Heart right ventricle (tissue), 16 donors: ENCODE measurements at regions not wholly inside any gene's neighbourhood (a gene's known extent, or its start where the extent isn't known, plus 50 kb on each side); places are given as distances from the start of the nearest gene placed in this dataset.

Experiments used
- ATAC-seq, 8 donors: fragments of 200-7000 bp; cut with Tn5 transposase; one replicate each; pipeline ENCODE4 v1.9.1; 2020; ENCODE audit warnings: mild to moderate bottlenecking in 8 of 8, moderate library complexity in 8 of 8, moderate number of reproducible peaks in 1 of 8
- DNase-seq, 2 donors: peaks; one replicate each; pipeline ENCODE4 v3.0.0-alpha.2; 2020
- H3K27ac ChIP-seq, 10 donors: fragments of 200-600 bp; sonication (generic) in 2 of 10; one replicate each; pipeline versions ENCODE4 v1.5.0 to v1.8.0; 2020 to 2022; ENCODE audit warnings: mild to moderate bottlenecking in 3 of 10
- H3K27me3 ChIP-seq, 7 donors: fragments of 200-600 bp; one replicate each; pipeline ENCODE4 v1.8.0; 2021 to 2022; ENCODE audit warnings: mild to moderate bottlenecking in 2 of 7
- H3K36me3 ChIP-seq, 9 donors: fragments of 200-600 bp; sonication (generic) in 1 of 9; one replicate each; pipeline versions ENCODE4 v1.5.0 to v1.8.0; 2020 to 2022; ENCODE audit warnings: mild to moderate bottlenecking in 2 of 9
- H3K4me1 ChIP-seq, 9 donors: fragments of 200-600 bp; sonication (generic) in 1 of 9; one replicate each; pipeline versions ENCODE4 v1.5.0 to v1.8.0; 2020 to 2022; ENCODE audit warnings: mild to moderate bottlenecking in 4 of 9
- H3K4me3 ChIP-seq, 10 donors: fragments of 200-600 bp; sonication (generic) in 2 of 10; one replicate each; pipeline versions ENCODE4 v1.5.0 to v1.8.0; 2020 to 2022; ENCODE audit warnings: mild to moderate bottlenecking in 7 of 10, moderate library complexity in 2 of 10
- H3K9me3 ChIP-seq, 11 donors: fragments of 200-600 bp in 10 of 11; sonication (generic) in 2 of 11; one replicate each; pipeline versions ENCODE4 v1.5.0 to v1.8.0; 2013 to 2022; ENCODE audit warnings: mild to moderate bottlenecking in 2 of 11, control low read depth in 1 of 11, moderate library complexity in 1 of 11
- CTCF ChIP-seq, 9 donors: fragments of 200-600 bp; sonication (generic) in 2 of 9; IDR thresholded peaks; one replicate each; pipeline versions ENCODE4 v1.5.0 to v1.8.0; 2021 to 2022; ENCODE audit warnings: antibody characterized with exemption in 9 of 9, mild to moderate bottlenecking in 5 of 9, moderate library complexity in 1 of 9
- whole genome bisulfite sequencing, 2 donors: extraction: QIAGEN DNeasy Blood & Tissue Kit; methylation state at CpG; one replicate each; pipeline ENCODE4 v1.1.7; 2013; ENCODE audit warnings: inconsistent platforms in 1 of 2; 5-methylcytosine and 5-hydroxymethylcytosine counted together
- intact Hi-C, 10 donors: fragments of 100-400 bp; cut with DNase I; formaldehyde crosslinking; loops; one replicate each; pipeline versions ENCODE4 v1.11.1 to v1.14.2; 2022
- donor health status: Arrhythmogenic right ventricular cardiomyopathy.
- donor health status: ischemic (EF 13 %, LVEDD 7.1; RV severe dilation, severe dysfunction).
- donor health status: healthy with polysubstance abuse.
- donor health status: DM: no; HTN: yes; CAD: no.
- donor health status: DM: no; HTN: no; CAD: no.
- donor health status: ischemic (EF 25% LVEDD 6.9; RV normal size, moderate dysfunction).
- donor health status: ischemic (EF 25% LVEDD 5.7; RV mildly dilated, moderate dysfunction).
- donor health status: healthy.
- donor health status: DM: yes; HTN: yes; CAD: no.
- donor health status: Ischemic cardiomyopathy.
- donor health status: ischemic (EF 35%, LVEDD 5.7; RV mildly dilated, moderate dysfunction).
- donor health status: nonischemic (EF 11% LVEDD 7.7; RV severe dilation, severe dysfunction).
- donor health status: DM: yes; HTN: yes; CAD: no.
- donor health status: PGD.
- donor health status: ischemic (EF 29% LVEDD 5.4; RV normal size, mild dysfunction).
- donor health status: nonischemic (EF 23%, LVEDD 6.1; RV moderate dilation, normal function).

- TF ChIP-seq CTCF (IDR thresholded peaks at IDR 0.05) = no peak
- 66 to 70% methylated on average over 8 of the region's 8 CpGs for WGBS, 2 donors
- Histone ChIP-seq H3K27ac (no peak overlapping the region), H3K27me3 (no peaks in the 10 kb centered on the region), H3K9me3 (peaks cover 0 to 17% (median 0%) of the 10 kb centered on the region in 11 donors), H3K4me1 (no peaks in the 10 kb centered on the region), H3K4me3 (no peak overlapping the region), H3K36me3 (no peaks in the 10 kb centered on the region)
- DNase-seq (no peak), ATAC-seq (no peak)
- intact Hi-C loops = no loop called here
Measured at GRCh38 chr4:63922146-63922545, 487.1 kb downstream of the TECRL start.

- ATAC-seq (no peak), DNase-seq (no peak)
- no peaks in the 10 kb centered on the region for H3K4me1 ChIP-seq
- H3K36me3 ChIP-seq = no peaks in the 10 kb centered on the region
- 85 to 90% methylated on average over 10 of the region's 10 CpGs for WGBS, 2 donors
- peaks cover 0 to 12% (median 0%) of the 10 kb centered on the region in 11 donors for H3K9me3 ChIP-seq
- TF ChIP-seq CTCF (IDR thresholded peaks at IDR 0.05) = no peak
- H3K4me3 ChIP-seq = no peak overlapping the region
- no peak overlapping the region for H3K27ac ChIP-seq
- intact Hi-C loops = no loop called here
- H3K27me3 ChIP-seq = no peaks in the 10 kb centered on the region
Measured at GRCh38 chr4:63921561-63921960, 487.7 kb downstream of the TECRL start.

GRCh38 chr4:63919636-63920365, 489.4 kb downstream of the TECRL start:
- DNase-seq = no peak
- no peaks in the 10 kb centered on the region for H3K27me3 ChIP-seq
- no peak overlapping the region for H3K4me3 ChIP-seq
- peaks cover 0 to 10% (median 0%) of the 10 kb centered on the region in 11 donors for H3K9me3 ChIP-seq
- no peak overlapping the region for H3K27ac ChIP-seq
- intact Hi-C loops = no loop called here
- no peak for ATAC-seq
- WGBS, 2 donors = 86 to 95% methylated on average over 2 of the region's 2 CpGs
- no peaks in the 10 kb centered on the region for H3K4me1 ChIP-seq
- no peak for TF ChIP-seq CTCF (IDR thresholded peaks at IDR 0.05)
- no peaks in the 10 kb centered on the region for H3K36me3 ChIP-seq

- no peak for TF ChIP-seq CTCF (IDR thresholded peaks at IDR 0.05)
- ATAC-seq = no peak
- Histone ChIP-seq H3K27ac (no peak overlapping the region), H3K27me3 (no peaks in the 10 kb centered on the region), H3K9me3 (no peaks in the 10 kb centered on the region), H3K4me3 (no peak overlapping the region), H3K4me1 (no peaks in the 10 kb centered on the region), H3K36me3 (no peaks in the 10 kb centered on the region)
- DNase-seq = no peak
- intact Hi-C loops = no loop called here
- 54 to 63% methylated on average over 2 of the region's 2 CpGs for WGBS, 2 donors
Measured at GRCh38 chr4:63906660-63907183, 502.5 kb downstream of the TECRL start.
